GM12878 (cell line): ENCODE measurements at regions not wholly inside any gene's neighbourhood (a gene's known extent, or its start where the extent isn't known, plus 50 kb on each side); places are given as distances from the start of the nearest gene placed in this dataset.
A peak's percentile ranks its signal among the peaks of the same experiment; 100 is the strongest.

ENCODE experiments used
- ATF2 ChIP-seq: IDR thresholded peaks from 2 replicates; pipeline ENCODE4 v1.6.1; 2012; ENCODE audit warnings: low read length, inconsistent platforms
- CBX5 ChIP-seq: sonication (generic); IDR thresholded peaks from 2 replicates; pipeline ENCODE4 v1.6.1; 2016; ENCODE audit warnings: low read depth, moderate library complexity, mild to moderate bottlenecking, inconsistent platforms
- CTCF ChIP-seq, 3 experiments: IDR thresholded peaks in 2 of 3; conservative IDR thresholded peaks in 1 of 3; 2 replicates each; pipeline ENCODE4 v1.5.1; 2011; ENCODE audit warnings: low read depth in 3 of 3, low read length in 3 of 3, mild to moderate bottlenecking in 3 of 3, control low read depth in 2 of 3, moderate library complexity in 2 of 3, inconsistent platforms in 1 of 3, mixed read lengths in 1 of 3; ENCODE audit not compliant: control insufficient read depth in 2 of 3, insufficient read depth in 1 of 3; ENCODE audit errors: extremely low read depth in 1 of 3
- EED ChIP-seq: sonication (generic); IDR thresholded peaks from 2 replicates; pipeline ENCODE4 v1.6.1; 2016; ENCODE audit warnings: antibody characterized with exemption, low read depth
- GABPA ChIP-seq: IDR thresholded peaks from 2 replicates; pipeline ENCODE4 v1.6.1; 2014; ENCODE audit warnings: antibody characterized with exemption, low read depth, mild to moderate bottlenecking, inconsistent platforms
- KDM1A ChIP-seq: fragments of 200-600 bp; sonication (generic); IDR thresholded peaks from 2 replicates; pipeline ENCODE4 v1.6.1; 2016; ENCODE audit warnings: borderline replicate concordance
- KLF5 ChIP-seq: fragments of 450-650 bp; IDR thresholded peaks from 2 replicates; pipeline ENCODE4 v1.6.1; 2014; ENCODE audit warnings: mild to moderate bottlenecking; ENCODE audit not compliant: partially characterized antibody
- LARP7 ChIP-seq: fragments of 450-650 bp; IDR thresholded peaks from 2 replicates; pipeline ENCODE4 v1.6.1; 2017; ENCODE audit warnings: mild to moderate bottlenecking
- MTA2 ChIP-seq: fragments of 450-650 bp; IDR thresholded peaks from 2 replicates; pipeline ENCODE4 v1.6.1; 2016; ENCODE audit warnings: low read depth, mild to moderate bottlenecking, moderate library complexity
- NFXL1 ChIP-seq: fragments of 450-650 bp; IDR thresholded peaks from 2 replicates; pipeline ENCODE4 v1.6.1; 2017; ENCODE audit warnings: antibody characterized with exemption, mild to moderate bottlenecking, borderline replicate concordance
- NKRF ChIP-seq: fragments of 450-650 bp; conservative IDR thresholded peaks from 2 replicates; pipeline ENCODE4 v1.6.1; 2017; ENCODE audit warnings: mild to moderate bottlenecking, moderate library complexity
- NR2C1 ChIP-seq: fragments of 450-650 bp; IDR thresholded peaks from 2 replicates; pipeline ENCODE4 v1.6.1; 2017; ENCODE audit warnings: antibody characterized with exemption, mild to moderate bottlenecking, moderate library complexity
- PAX5 ChIP-seq: IDR thresholded peaks from 2 replicates; pipeline ENCODE4 v1.6.1; 2011; ENCODE audit warnings: low read depth, low read length, borderline replicate concordance
- POLR2A ChIP-seq: IDR thresholded peaks from 2 replicates; pipeline ENCODE4 v1.6.1; 2011; ENCODE audit warnings: low read depth, mild to moderate bottlenecking, low read length
- RAD21 ChIP-seq: IDR thresholded peaks from 2 replicates; pipeline ENCODE4 v1.6.1; 2011; ENCODE audit warnings: mild to moderate bottlenecking, low read depth, low read length, moderate library complexity; ENCODE audit not compliant: insufficient read depth
- RBBP5 ChIP-seq: fragments of 200-600 bp; sonication (generic); conservative IDR thresholded peaks from 2 replicates; pipeline ENCODE4 v1.6.1; 2016
- SIN3A ChIP-seq: IDR thresholded peaks from 2 replicates; pipeline ENCODE4 v1.6.1; 2012; ENCODE audit warnings: low read depth, low read length, improper control_type of control experiment
- SP1 ChIP-seq: IDR thresholded peaks from one replicate; pipeline ENCODE4 v1.6.1; 2011; ENCODE audit warnings: low read depth, low read length
- SREBF1 ChIP-seq: IDR thresholded peaks from 2 replicates; pipeline ENCODE4 v1.6.1; 2012; ENCODE audit warnings: mild to moderate bottlenecking, low read length
- TAF1 ChIP-seq: IDR thresholded peaks from 2 replicates; pipeline ENCODE4 v1.6.1; 2011; ENCODE audit warnings: mild to moderate bottlenecking, low read depth, low read length, borderline replicate concordance
- TBL1XR1 ChIP-seq: IDR thresholded peaks from 2 replicates; pipeline ENCODE4 v1.6.1; 2012; ENCODE audit warnings: low read depth, low read length, improper control_type of control experiment
- USF2 ChIP-seq: IDR thresholded peaks from 2 replicates; pipeline ENCODE4 v1.6.1; 2011; ENCODE audit warnings: low read depth, low read length, improper control_type of control experiment, borderline replicate concordance
- ZBTB33 ChIP-seq: fragments of 450-650 bp; IDR thresholded peaks from 2 replicates; pipeline ENCODE4 v1.6.1; 2017; ENCODE audit warnings: mild to moderate bottlenecking
- ZNF384 ChIP-seq: IDR thresholded peaks from 2 replicates; pipeline ENCODE4 v1.6.1; 2012; ENCODE audit warnings: low read depth, mild to moderate bottlenecking, low read length, improper control_type of control experiment, borderline replicate concordance

- TF ChIP-seq RBBP5 (no peak), ATF2 (peak; percentile 73; the same call in 1 of the 2 replicates), TAF1 (no peak), KLF5 (no peak), EED (no peak; the same call in 1 of the 2 replicates), SP1 (no peak), NR2C1 (no peak), NKRF (no peak), KDM1A (no peak), CBX5 (no peak), SREBF1 (no peak), CTCF (IDR thresholded peaks at IDR 0.05 in 2 of 3, conservative IDR thresholded peaks at IDR 0.05 in 1 of 3; ENCODE audit: control insufficient read depth in 2 of 3, extremely low read depth in 1 of 3, insufficient read depth in 1 of 3, low read depth in 3 of 3, low read length in 3 of 3) (no peak), MTA2 (no peak), PAX5 (no peak), ZBTB33 (no peak), TBL1XR1 (no peak), POLR2A (no peak), ZNF384 (no peak), GABPA (no peak), NFXL1 (no peak), LARP7 (no peak), USF2 (no peak), RAD21 (no peak), SIN3A (no peak)
Measured at GRCh38 chr4:78667764-78668163, 108.4 kb upstream of the BMP2K start (continued).
